ENCODE measurements at regions not wholly inside any gene's neighbourhood (a gene's known extent, or its start where the extent isn't known, plus 50 kb on each side); places are given as distances from the start of the nearest gene placed in this dataset.
"Not testable (repeated sequence)": the region's sequence is repeated elsewhere in the genome, so short reads cannot be mapped to it uniquely, and the experiment has no call there.

DNA sequence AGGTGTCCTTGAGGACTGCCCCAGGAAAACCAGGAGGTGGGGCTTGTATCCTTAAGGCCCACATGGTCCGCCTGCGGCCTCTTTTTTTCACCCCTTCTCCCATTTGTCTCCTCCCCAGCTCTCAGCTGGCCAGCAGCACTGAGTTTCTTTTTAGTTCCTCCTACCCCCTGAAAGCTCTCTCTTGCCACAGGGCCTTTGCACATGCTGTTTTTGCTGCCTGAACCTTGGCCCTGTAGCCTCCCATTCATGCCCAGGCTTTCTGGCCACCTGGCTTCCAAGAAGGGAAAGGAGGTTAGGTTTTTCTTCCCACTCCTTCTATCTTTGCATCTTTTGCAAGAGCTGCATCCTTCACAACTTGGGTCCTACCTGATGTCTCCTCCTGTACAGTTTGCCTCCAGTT is 358.1 kb downstream of the VRK1 start:
- no peak for DNase-seq

DNA sequence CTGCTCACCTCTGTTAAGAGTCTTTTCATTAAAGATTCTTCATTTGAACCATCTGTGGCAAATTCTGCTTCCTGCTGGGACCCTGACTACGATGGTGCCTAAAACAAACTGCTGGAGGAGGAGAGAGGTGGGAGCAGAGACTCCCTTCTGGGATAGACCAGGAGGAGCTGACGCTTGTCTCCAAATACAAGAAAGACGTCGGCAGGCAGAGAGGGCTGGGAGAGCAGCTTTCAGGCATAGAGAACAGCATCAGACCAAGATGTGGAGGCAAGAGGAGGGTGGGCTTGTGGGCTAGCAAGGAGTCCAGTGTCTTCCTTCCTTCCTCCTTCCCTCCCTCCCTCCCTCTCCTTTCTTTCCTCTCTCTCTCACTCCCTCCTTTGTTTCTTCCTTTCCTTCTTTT is 358.6 kb downstream of the VRK1 start:
- no peak for DNase-seq

DNA sequence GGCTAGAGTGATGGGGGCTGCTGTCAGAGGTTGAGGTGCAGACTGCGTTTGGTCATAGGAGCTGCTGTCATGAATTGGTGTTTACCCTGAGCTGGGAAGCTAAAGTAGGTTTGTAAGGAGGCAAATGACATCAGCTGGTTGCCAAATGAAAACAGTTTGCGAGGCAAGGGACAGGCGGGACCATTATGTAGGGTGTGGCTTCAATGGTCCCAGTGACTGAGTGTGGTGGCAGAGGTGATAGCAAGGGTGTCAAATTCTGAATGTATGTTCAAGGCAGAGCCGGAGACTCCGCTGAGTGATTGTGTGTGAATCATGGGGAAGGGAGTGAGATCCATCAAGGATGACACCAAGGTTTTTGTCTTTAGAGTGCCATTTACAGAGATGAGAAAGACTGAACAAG is 359.5 kb downstream of the VRK1 start:
- DNase-seq = no peak

DNA sequence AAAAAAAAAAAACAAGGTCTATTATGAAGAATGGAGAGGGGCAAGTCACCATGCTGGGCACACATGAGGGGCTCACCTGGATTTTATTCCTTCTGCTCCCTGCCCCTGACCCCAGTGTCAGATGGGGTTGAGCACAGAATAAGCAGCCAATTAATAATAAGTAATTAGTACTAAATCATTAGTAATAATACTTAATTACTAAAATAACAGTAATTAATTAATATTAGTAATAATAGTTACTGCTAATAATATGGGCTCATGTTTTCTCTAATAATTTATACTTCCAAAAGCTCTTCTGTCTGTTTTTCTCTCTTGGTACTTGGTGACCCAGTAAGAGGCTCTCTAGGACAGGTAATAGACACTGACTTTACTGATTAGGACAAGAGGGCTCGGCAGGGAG is 360.9 kb downstream of the VRK1 start:
- DNase-seq = no peak

- DNase-seq = no peak
Observed at GRCh38 chr14:97159124-97159523, 361.9 kb downstream of the VRK1 start.

- DNase-seq = no peak
Observed at GRCh38 chr14:97162621-97163020, 365.4 kb downstream of the VRK1 start.

DNA sequence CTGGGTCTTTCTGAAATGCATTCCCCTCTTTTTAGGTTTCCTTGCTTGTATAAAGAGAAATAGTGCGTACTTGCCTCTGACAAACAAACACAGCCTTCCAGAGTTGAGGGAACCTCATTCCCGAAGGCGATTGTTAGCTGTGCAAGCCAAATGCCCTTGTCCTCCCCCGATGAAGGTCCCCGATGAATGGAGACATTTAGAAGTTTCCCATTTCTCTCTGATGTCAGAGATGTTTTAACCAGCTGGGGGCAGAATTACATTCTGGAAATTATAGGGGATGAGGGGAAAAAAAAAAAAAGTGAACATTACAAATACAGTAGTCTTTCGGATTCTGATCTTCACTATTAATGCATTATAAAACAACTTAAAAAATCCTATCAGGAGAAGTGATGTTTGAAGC is 366.8 kb downstream of the VRK1 start:
- no peak for DNase-seq

- no peak for DNase-seq
Observed at GRCh38 chr14:97166497-97166896, 369.3 kb downstream of the VRK1 start.

DNA sequence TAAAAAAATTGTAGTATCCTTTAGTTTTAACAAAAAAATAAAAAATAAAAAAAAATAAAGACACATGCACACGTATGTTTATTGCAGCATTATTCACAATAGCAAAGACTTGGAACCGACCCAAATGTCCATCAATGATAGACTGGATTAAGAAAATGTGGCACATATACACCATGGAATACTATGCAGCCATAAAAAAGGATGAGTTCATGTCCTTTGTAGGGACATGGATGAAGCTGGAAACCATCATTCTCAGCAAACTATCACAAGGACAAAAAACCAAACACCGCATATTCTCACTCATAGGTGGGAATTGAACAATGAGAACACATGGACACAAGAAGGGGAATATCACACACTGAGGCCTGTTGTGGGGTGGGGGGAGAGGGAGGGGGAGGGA is 370.4 kb downstream of the VRK1 start:
- DNase-seq = not testable (repeated sequence)

DNA sequence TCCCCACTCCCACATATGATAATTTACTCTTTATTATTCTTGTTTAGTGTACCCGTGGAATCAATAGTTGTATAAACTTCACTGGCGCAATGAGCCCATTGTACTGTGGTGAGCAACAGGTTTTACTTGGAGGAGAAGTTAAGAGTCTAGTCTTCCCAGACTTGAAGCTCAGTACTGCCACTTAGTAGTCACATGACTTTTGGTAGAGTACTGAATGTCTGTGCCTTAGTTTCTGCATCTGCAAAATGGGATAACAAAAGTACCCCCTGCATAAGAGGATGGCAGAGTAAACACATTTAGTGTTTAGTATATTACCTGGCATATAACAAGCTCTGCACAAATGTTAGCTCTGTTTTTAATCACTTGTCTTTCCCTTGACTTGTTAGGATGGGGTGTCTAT is 375.5 kb downstream of the VRK1 start:
- no peak for DNase-seq

DNA sequence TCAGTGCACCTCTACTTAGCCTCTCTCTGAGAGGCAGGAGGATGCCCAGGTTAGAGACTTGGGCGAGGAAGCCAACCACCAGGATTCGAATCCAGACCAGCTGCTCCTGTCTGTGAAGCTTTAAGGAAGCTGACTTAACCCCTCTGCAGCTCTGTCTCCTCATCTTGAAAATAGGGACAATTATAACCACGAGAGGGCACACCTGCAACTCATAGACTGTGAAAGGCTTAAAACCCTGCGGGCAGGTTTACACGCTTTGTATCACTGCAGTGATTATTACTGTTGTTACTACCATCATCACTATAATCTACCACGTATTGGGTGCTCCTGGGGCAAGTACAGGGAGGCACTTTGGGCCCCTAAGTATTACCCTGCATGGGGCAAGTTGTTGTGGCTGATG is 379.8 kb downstream of the VRK1 start:
- no peak for DNase-seq

- no peak for DNase-seq
Observed at GRCh38 chr14:97177635-97178034, 380.5 kb downstream of the VRK1 start.

GRCh38 chr14:97178781-97179180 is 381.6 kb downstream of the VRK1 start:
- no peak for DNase-seq

DNA sequence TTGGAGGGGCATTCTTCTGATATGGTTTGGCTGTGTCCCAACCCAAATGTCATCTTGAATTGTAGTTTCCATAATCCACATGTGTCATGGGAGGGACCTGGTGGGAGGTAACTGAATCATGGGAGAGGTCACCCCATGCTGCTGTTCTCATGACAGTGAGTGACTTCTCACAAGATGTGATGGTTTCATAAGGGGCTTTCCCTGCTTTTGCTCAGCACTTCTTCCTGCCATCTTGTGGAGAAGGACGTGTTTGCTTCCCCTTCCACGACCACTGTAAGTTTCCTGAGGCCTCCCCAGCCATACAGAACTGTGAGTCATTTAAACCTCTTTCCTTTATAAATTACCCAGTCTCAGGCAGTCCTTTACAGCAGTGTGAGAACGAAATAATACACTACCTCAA is 382.4 kb downstream of the VRK1 start:
- no peak for DNase-seq

- no peak for DNase-seq
Observed at GRCh38 chr14:97180304-97181200, 383.4 kb downstream of the VRK1 start.

DNA sequence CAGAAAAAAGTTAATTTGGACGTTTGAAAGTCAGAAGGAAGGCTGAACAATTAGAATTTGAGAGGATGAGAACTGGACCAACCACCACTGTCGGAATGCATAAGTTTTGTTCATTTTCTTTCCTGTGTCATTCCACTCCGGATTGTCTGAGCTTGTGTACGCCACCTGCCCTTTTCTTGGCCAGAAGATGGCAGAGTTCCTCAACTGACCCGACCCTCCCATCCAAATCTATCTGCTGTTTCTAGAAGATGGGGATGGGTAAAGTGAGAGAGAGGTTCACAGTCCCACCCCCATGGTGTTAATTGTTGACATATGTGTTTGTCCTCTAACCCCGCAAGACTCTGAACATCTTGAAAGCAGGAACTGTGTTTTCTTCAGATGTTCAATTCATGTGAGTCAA is 388.0 kb downstream of the VRK1 start:
- DNase-seq = no peak

DNA sequence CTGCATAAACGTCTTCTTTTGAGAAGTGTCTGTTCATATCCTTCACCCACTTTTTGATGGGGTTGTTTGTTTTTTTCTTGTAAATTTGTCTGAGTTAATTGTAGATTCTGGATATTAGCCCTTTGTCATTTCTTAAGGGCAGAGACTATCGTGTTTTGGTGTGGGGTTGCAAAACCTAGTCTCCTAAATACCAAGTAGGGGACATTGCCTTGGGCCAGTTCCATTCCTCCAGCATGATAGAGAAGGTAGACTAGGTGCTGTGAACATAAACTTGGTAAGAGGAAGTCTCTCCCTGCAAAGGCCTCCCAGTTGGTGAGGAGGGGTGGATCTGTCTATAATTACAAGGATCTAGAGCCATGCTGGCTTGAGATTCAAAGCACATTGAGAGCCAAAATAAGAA is 390.7 kb downstream of the VRK1 start:
- no peak for DNase-seq

DNA sequence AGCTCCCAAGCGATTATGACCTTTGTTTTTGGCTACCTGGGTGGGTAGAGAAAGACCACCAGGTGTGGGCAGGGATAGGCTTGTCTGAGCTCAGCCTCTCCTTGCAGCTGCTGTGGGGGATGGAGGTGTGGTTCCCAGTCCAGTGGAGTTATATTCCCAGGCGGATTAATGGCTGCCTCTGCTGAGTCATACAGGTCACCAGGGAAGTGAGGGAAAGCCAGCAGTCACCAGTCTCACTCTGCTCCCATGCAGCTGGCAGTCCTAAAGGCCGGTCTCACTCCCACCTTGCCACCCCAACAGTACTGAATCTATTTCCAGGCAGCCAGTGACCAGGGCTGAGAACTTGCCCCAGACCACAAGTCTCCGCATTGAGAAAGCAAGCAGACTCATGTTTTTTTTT is 399.2 kb downstream of the VRK1 start:
- no peak for DNase-seq

DNA sequence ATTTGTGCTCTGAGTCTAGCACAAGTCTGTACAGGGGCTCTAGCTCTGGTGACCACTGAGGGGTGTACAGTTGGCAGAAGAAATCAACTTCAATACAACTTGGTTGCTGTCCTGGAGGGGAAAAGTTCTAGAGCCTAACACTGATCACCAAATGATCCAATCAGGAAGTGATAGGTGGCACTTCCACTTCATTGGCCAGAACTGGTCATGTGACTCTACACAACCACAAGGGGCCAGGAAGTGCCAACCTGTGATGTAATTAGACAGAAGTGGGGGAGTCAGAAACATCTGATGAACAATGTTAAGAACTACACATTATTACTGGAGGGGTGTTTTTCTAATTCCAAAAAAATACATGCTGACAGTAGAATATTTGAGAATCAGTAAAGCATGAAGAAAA is 401.6 kb downstream of the VRK1 start:
- DNase-seq = no peak

GRCh38 chr14:97200245-97200644 is 403.1 kb downstream of the VRK1 start:
- no peak for DNase-seq

- DNase-seq = no peak
Observed at GRCh38 chr14:97206916-97207315, 409.7 kb downstream of the VRK1 start.

DNA sequence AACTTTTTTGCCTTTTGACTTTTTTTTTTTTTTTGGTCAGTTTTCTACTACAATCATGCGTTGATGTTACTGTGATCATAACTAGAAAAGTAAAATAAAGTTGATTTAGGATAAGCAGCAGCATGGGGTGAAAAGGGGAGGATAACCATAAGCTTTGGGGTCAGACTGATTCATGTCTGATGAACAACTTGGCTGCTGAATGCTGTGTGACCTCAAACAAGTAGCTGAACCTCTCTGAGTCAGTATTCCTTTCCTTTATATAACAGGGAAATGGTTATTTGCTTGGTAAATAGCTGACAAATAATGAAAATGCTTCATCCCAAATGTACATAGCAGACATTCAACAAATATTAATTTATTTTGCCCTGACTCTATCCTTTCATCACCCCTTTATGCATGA is 413.0 kb downstream of the VRK1 start:
- DNase-seq = no peak

GRCh38 chr14:97212399-97212798 is 415.2 kb downstream of the VRK1 start:
- no peak for DNase-seq

GRCh38 chr14:97213720-97214119 is 416.5 kb downstream of the VRK1 start:
- DNase-seq = no peak

- no peak for DNase-seq
Observed at GRCh38 chr14:97215263-97215969, 418.2 kb downstream of the VRK1 start.
